ENCODE measurements at regions not wholly inside any gene's neighbourhood (a gene's known extent, or its start where the extent isn't known, plus 50 kb on each side); places are given as distances from the start of the nearest gene placed in this dataset.

DNA sequence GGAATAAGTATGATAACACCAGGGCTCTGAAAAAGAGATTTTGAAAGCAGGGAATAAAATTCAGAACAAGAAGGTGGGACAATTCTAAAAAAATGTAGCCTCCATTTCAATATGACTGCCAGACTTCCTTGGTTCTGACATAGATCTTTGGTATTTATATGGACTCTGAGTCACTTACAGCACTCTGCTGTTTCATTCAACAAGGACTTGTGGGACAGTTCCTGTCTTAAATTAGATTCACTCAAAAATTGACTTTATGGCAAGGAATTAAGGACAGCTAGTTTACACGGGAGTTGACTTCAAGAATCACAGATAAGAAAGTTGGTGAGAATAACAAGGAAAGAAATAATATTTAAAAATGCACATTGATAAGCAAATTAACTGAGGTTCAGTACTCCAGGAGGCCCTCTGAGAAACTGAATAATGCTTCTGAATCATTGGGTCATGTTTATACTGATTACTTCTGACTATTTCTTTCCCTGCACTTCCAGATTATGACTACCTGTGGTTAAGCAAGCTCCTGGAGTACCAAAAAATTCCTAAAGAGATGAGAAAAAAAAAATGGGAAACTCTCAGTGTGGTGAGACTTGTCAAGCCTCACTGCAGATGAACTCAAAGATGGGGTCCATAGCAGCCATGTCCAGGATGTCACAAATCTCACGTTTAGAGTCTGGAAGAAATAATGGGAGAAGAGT is 828.3 kb upstream of the PIK3C3 start:
- TF ChIP-seq POLR2A (IDR thresholded peaks at IDR 0.05) (no peak), POLR2AphosphoS5 (IDR thresholded peaks at IDR 0.05) (no peak)
- TF ChIP-seq, protein P1, sequence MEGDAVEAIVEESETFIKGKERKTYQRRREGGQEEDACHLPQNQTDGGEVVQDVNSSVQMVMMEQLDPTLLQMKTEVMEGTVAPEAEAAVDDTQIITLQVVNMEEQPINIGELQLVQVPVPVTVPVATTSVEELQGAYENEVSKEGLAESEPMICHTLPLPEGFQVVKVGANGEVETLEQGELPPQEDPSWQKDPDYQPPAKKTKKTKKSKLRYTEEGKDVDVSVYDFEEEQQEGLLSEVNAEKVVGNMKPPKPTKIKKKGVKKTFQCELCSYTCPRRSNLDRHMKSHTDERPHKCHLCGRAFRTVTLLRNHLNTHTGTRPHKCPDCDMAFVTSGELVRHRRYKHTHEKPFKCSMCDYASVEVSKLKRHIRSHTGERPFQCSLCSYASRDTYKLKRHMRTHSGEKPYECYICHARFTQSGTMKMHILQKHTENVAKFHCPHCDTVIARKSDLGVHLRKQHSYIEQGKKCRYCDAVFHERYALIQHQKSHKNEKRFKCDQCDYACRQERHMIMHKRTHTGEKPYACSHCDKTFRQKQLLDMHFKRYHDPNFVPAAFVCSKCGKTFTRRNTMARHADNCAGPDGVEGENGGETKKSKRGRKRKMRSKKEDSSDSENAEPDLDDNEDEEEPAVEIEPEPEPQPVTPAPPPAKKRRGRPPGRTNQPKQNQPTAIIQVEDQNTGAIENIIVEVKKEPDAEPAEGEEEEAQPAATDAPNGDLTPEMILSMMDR (IDR thresholded peaks at IDR 0.05 in 8 of 11, conservative IDR thresholded peaks at IDR 0.05 in 3 of 11) = no peak
